ENCODE measurements at regions not wholly inside any gene's neighbourhood (a gene's known extent, or its start where the extent isn't known, plus 50 kb on each side); places are given as distances from the start of the nearest gene placed in this dataset.
"Not testable (repeated sequence)": the region's sequence is repeated elsewhere in the genome, so short reads cannot be mapped to it uniquely, and the experiment has no call there.

DNA sequence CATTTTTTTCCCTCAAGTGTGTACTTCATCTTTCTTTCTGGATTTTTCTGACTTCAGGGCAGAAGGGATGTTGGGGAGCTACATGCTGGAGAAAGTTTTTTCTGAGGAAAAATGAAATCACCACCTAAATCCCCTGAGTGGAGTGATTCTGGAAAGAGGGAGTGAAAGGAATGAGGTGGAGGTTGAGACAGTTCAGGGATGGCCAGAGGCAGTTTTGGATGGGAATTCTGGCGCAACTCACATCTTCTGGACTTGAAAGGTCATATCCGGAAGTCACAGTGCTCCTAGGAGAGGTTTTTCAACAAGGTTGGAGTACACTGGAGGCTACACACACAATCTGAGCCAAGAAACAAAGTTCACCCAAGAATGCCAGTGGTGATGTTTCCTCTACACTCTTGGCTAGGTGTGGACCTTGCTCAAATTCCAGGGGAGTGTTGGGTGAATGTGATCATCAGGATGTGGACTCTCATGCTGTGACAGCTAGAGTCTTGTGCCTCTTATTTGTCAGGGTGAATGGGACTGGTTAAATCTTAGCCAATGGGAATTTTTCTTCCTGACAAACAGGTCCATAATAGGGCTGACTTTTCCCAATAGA is 161.5 kb downstream of the HLX start:
- ChIA-PET CTCF (ENCODE audit: partially characterized antibody) (no interaction called here), POLR2A (ENCODE audit: partially characterized antibody) (no interaction called here)
- Histone ChIP-seq H3K4me1 (ENCODE audit: insufficient read depth, low read length) (no peaks in the 10 kb centered on the region), H3K27me3 (ENCODE audit: insufficient read depth, low read length) (no peaks in the 10 kb centered on the region), H3K27ac (ENCODE audit: low read depth, low read length) (no peak overlapping the region), H3K4me3 (ENCODE audit: low read length in 2 of 2) (no peak overlapping the region), H3K36me3 (ENCODE audit: insufficient read depth, low read length) (no peaks in the 10 kb centered on the region), H3K9me3 (ENCODE audit: control insufficient read depth in 1 of 2, low read length in 2 of 2) (no peaks in the 10 kb centered on the region)
- no peaks in the 10 kb centered on the region for H3K36me3 Mint-ChIP-seq
- DNase-seq: no peak
- H3K4me3 Mint-ChIP-seq: no peak overlapping the region
- no peaks in the 10 kb centered on the region for H3K4me1 Mint-ChIP-seq
- peaks cover 0 to 3% of the 10 kb centered on the region in 2 donors for H3K27me3 Mint-ChIP-seq
- H3K27ac Mint-ChIP-seq: no peak overlapping the region
- H3K9me3 Mint-ChIP-seq: no peaks in the 10 kb centered on the region
- intact Hi-C loops (cut with micrococcal nuclease): no loop called here

GRCh38 chr1:221044538-221044937 is 165.3 kb downstream of the HLX start:
- intact Hi-C loops (cut with micrococcal nuclease): no loop called here
- Mint-ChIP-seq H3K4me3 (no peak overlapping the region), H3K27me3 (peaks cover 3 to 4% of the 10 kb centered on the region in 2 donors), H3K9me3 (peaks cover 0 to 4% (median 2%) of the 10 kb centered on the region in 8 donors), H3K36me3 (no peaks in the 10 kb centered on the region), H3K4me1 (no peaks in the 10 kb centered on the region), H3K27ac (no peak overlapping the region)
- POLR2A ChIA-PET (ENCODE audit: partially characterized antibody): no interaction called here
- CTCF ChIA-PET (ENCODE audit: partially characterized antibody): no interaction called here
- H3K27me3 ChIP-seq (ENCODE audit: insufficient read depth, low read length): no peaks in the 10 kb centered on the region
- H3K9me3 ChIP-seq (ENCODE audit: control insufficient read depth in 1 of 2, low read length in 2 of 2): no peaks in the 10 kb centered on the region
- no peaks in the 10 kb centered on the region for H3K36me3 ChIP-seq (ENCODE audit: insufficient read depth, low read length)
- no peaks in the 10 kb centered on the region for H3K4me1 ChIP-seq (ENCODE audit: insufficient read depth, low read length)
- DNase-seq: no peak
- no peak overlapping the region for H3K27ac ChIP-seq (ENCODE audit: low read depth, low read length)
- no peak overlapping the region for H3K4me3 ChIP-seq (ENCODE audit: low read length in 2 of 2)

GRCh38 chr1:221045151-221045550 is 165.9 kb downstream of the HLX start:
- H3K27me3 Mint-ChIP-seq: peaks cover 3 to 6% of the 10 kb centered on the region in 2 donors
- Histone ChIP-seq H3K27me3 (ENCODE audit: insufficient read depth, low read length) (no peaks in the 10 kb centered on the region), H3K4me1 (ENCODE audit: insufficient read depth, low read length) (no peaks in the 10 kb centered on the region), H3K4me3 (ENCODE audit: low read length in 2 of 2) (no peak overlapping the region), H3K9me3 (ENCODE audit: control insufficient read depth in 1 of 2, low read length in 2 of 2) (no peaks in the 10 kb centered on the region), H3K27ac (ENCODE audit: low read depth, low read length) (no peak overlapping the region), H3K36me3 (ENCODE audit: insufficient read depth, low read length) (no peaks in the 10 kb centered on the region)
- no peaks in the 10 kb centered on the region for H3K4me1 Mint-ChIP-seq
- peaks cover 0 to 8% (median 5%) of the 10 kb centered on the region in 8 donors for H3K9me3 Mint-ChIP-seq
- no peak overlapping the region for H3K4me3 Mint-ChIP-seq
- CTCF ChIA-PET (ENCODE audit: partially characterized antibody): no interaction called here
- DNase-seq: no peak
- intact Hi-C loops (cut with micrococcal nuclease): no loop called here
- POLR2A ChIA-PET (ENCODE audit: partially characterized antibody): no interaction called here
- no peak overlapping the region for H3K27ac Mint-ChIP-seq
- no peaks in the 10 kb centered on the region for H3K36me3 Mint-ChIP-seq

- Mint-ChIP-seq H3K36me3 (no peaks in the 10 kb centered on the region), H3K27me3 (peaks cover 3 to 8% of the 10 kb centered on the region in 2 donors), H3K4me3 (no peak overlapping the region), H3K9me3 (peaks cover 0 to 8% (median 6%) of the 10 kb centered on the region in 8 donors), H3K27ac (no peak overlapping the region), H3K4me1 (no peaks in the 10 kb centered on the region)
- Histone ChIP-seq H3K4me1 (ENCODE audit: insufficient read depth, low read length) (no peaks in the 10 kb centered on the region), H3K4me3 (ENCODE audit: low read length in 2 of 2) (no peak overlapping the region), H3K27ac (ENCODE audit: low read depth, low read length) (no peak overlapping the region), H3K27me3 (ENCODE audit: insufficient read depth, low read length) (no peaks in the 10 kb centered on the region), H3K9me3 (ENCODE audit: control insufficient read depth in 1 of 2, low read length in 2 of 2) (no peaks in the 10 kb centered on the region), H3K36me3 (ENCODE audit: insufficient read depth, low read length) (no peaks in the 10 kb centered on the region)
- ChIA-PET CTCF (ENCODE audit: partially characterized antibody) (no interaction called here), POLR2A (ENCODE audit: partially characterized antibody) (no interaction called here)
- intact Hi-C loops (cut with micrococcal nuclease): no loop called here
- DNase-seq: no peak
These were observed 166.9 kb downstream of the HLX start for GRCh38 chr1:221045842-221046831.

DNA sequence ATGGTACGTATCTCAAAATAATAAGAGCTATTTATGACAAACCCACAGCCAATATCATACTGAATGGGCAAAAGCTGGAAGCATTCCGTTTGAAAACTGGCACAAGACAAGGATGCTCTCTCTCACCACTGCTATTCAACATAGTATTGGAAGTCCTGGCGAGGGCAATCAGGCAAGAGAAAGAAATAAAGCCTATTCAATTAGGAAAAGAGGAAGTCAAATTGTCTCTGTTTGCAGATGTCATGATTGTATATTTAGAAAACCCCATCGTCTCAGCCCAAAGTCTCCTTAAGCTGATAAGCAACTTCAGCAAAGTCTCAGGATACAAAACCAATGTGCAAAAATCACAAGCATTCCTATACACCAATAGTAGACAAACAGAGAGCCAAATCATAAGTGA is 172.1 kb downstream of the HLX start:
- H3K4me3 Mint-ChIP-seq; H3K27ac Mint-ChIP-seq; DNase-seq; POLR2A ChIA-PET (ENCODE audit: partially characterized antibody); H3K36me3 ChIP-seq (ENCODE audit: insufficient read depth, low read length); CTCF ChIA-PET (ENCODE audit: partially characterized antibody); H3K27ac ChIP-seq (ENCODE audit: low read depth, low read length); H3K4me1 Mint-ChIP-seq; H3K4me3 ChIP-seq (ENCODE audit: low read length in 2 of 2); intact Hi-C loops (cut with micrococcal nuclease); H3K4me1 ChIP-seq (ENCODE audit: insufficient read depth, low read length); H3K27me3 Mint-ChIP-seq; H3K36me3 Mint-ChIP-seq; H3K9me3 ChIP-seq (ENCODE audit: control insufficient read depth in 1 of 2, low read length in 2 of 2); H3K27me3 ChIP-seq (ENCODE audit: insufficient read depth, low read length): not testable (repeated sequence)
- peaks cover 0 to 13% (median 7%) of the 10 kb centered on the region in 8 donors for H3K9me3 Mint-ChIP-seq

GRCh38 chr1:221053889-221054288 is 174.6 kb downstream of the HLX start:
- Mint-ChIP-seq H3K9me3 (peaks cover 0 to 12% (median 6%) of the 10 kb centered on the region in 8 donors), H3K4me3 (no peak overlapping the region), H3K27me3 (peaks cover 0 to 4% of the 10 kb centered on the region in 2 donors), H3K36me3 (no peaks in the 10 kb centered on the region), H3K4me1 (no peaks in the 10 kb centered on the region), H3K27ac (no peak overlapping the region)
- H3K4me3 ChIP-seq (ENCODE audit: low read length in 2 of 2): no peak overlapping the region
- ChIA-PET CTCF (ENCODE audit: partially characterized antibody) (no interaction called here), POLR2A (ENCODE audit: partially characterized antibody) (no interaction called here)
- no peak overlapping the region for H3K27ac ChIP-seq (ENCODE audit: low read depth, low read length)
- DNase-seq: no peak
- no peaks in the 10 kb centered on the region for H3K9me3 ChIP-seq (ENCODE audit: control insufficient read depth in 1 of 2, low read length in 2 of 2)
- no peaks in the 10 kb centered on the region for H3K27me3 ChIP-seq (ENCODE audit: insufficient read depth, low read length)
- intact Hi-C loops (cut with micrococcal nuclease): no loop called here
- H3K4me1 ChIP-seq (ENCODE audit: insufficient read depth, low read length): no peaks in the 10 kb centered on the region
- H3K36me3 ChIP-seq (ENCODE audit: insufficient read depth, low read length): no peaks in the 10 kb centered on the region

DNA sequence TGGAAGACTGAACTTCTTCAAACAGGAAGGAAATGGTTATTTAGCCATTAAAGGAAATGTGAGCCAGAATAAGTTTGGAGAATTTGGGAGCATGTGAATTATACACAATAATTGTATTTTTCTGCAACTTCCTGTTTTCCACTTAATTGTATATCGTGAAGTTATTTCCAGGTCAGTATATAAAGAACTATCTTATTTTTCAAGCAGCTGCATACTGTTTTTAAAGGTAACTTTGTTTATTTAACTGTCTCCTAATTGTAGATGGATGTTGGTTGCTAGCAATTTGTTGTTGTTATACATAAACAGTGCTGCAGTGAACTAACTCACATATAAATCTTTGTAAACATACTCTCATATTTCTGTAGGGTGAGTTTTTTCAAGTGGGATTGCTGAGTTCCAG is 180.3 kb downstream of the HLX start:
- no peak overlapping the region for H3K4me3 ChIP-seq (ENCODE audit: low read length in 2 of 2)
- no peak for DNase-seq
- intact Hi-C loops (cut with micrococcal nuclease): no loop called here
- H3K36me3 ChIP-seq (ENCODE audit: insufficient read depth, low read length): no peaks in the 10 kb centered on the region
- ChIA-PET CTCF (ENCODE audit: partially characterized antibody) (no interaction called here), POLR2A (ENCODE audit: partially characterized antibody) (no interaction called here)
- no peak overlapping the region for H3K27ac Mint-ChIP-seq
- no peaks in the 10 kb centered on the region for H3K4me1 Mint-ChIP-seq
- H3K36me3 Mint-ChIP-seq: no peaks in the 10 kb centered on the region
- H3K4me3 Mint-ChIP-seq: no peak overlapping the region
- no peaks in the 10 kb centered on the region for H3K27me3 ChIP-seq (ENCODE audit: insufficient read depth, low read length)
- H3K4me1 ChIP-seq (ENCODE audit: insufficient read depth, low read length): no peaks in the 10 kb centered on the region
- peaks cover 0 to 5% (median 0%) of the 10 kb centered on the region in 8 donors for H3K9me3 Mint-ChIP-seq
- H3K27ac ChIP-seq (ENCODE audit: low read depth, low read length): no peak overlapping the region
- H3K9me3 ChIP-seq (ENCODE audit: control insufficient read depth in 1 of 2, low read length in 2 of 2): no peaks in the 10 kb centered on the region
- peaks cover 0 to 5% of the 10 kb centered on the region in 2 donors for H3K27me3 Mint-ChIP-seq

Data from CD4-positive, alpha-beta memory T cell (primary cell).